Stimulated activated CD4-positive, alpha-beta T cell treated with anti-CD3 and anti-CD28 coated beads, Interleukin-12 subunit alpha, Interleukin-12 subunit beta, amount 100 ng/mL, for 24 hours (primary cell): ENCODE measurements at regions not wholly inside any gene's neighbourhood (a gene's known extent, or its start where the extent isn't known, plus 50 kb on each side); places are given as distances from the start of the nearest gene placed in this dataset.

Experiments
- DNase-seq, 2 experiments: peaks; one replicate each; pipeline ENCODE4 v3.0.0-alpha.2; 2020; ENCODE audit warnings: low read depth in 2 of 2

DNA sequence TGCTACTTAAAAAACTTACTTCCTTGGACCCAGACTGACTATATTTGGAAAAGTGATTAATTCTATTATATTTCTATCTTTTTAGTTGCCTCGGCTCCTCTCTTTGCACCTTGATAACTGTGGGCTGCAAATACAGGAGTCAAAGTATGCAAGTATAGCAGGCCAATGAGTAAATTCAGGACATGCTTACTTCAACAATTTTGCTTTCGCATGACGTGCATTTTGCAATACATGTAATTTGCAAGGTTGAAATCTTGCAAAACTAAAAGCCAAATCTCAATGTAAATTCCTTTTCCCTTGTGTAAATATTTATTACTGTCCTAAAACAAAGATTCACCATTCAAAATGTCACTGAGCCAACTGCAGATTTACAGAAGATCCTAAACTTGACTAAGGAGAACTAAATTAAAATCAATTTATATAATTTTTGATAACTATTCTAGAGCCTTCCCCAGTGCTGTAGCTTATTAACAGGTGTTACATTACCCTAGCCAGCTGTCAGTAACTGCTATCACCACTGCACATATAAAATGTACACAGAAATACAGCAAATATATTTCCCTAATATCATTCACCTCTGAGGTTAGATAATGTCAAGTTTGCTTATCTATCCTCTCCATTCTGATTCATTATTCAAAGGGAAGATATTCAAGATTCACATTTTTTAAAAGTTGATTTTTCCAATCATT lies 1069.5 kb downstream of the TRHDE start:
- DNase-seq, result no peak

GRCh38 chr12:73342733-73343132 lies 1070.6 kb downstream of the TRHDE start:
- no peak for DNase-seq

GRCh38 chr12:73352826-73353225 lies 1080.7 kb downstream of the TRHDE start:
- DNase-seq, result no peak

DNA sequence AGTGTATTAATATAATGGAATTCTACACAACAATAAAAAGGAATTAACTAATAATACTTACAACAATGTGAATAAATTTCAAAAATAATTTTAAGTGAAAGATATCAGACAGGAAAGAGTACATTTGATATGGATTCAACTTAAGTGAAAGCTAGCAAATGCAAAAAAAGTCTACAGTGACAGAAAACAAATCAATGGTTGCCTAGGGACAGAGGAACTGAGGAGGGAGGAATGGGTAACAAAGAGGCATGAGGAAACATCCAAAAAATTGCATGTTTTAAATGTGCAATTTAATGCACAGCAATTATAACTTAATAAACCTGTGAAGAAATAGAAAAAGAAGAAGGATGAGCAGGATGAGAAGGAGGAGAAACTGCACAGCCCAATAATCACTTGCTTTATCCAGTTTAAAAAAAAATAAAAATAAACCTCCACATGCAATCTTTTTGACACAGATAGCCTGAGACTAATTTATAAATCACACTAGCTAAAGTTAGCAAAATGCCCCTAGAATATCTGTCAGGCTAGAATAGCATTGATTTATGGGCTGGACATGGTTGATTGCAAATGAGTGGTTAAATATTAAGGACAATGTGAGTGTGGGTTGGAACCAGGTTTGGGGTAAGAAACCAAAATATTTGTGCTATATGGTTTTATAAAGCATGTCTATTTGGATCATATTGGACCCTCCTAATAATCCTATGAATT lies 1089.1 kb downstream of the TRHDE start:
- DNase-seq, result no peak

GRCh38 chr12:73361864-73362230 lies 1089.7 kb downstream of the TRHDE start:
- no peak for DNase-seq

- DNase-seq, result no peak
These were observed 1090.5 kb downstream of the TRHDE start for GRCh38 chr12:73362666-73363065.

GRCh38 chr12:73372856-73373255 lies 1100.7 kb downstream of the TRHDE start:
- DNase-seq, result no peak

- DNase-seq, result no peak
These were observed 1102.2 kb downstream of the TRHDE start for GRCh38 chr12:73374360-73374759.

- no peak for DNase-seq
These were observed 1111.5 kb downstream of the TRHDE start for GRCh38 chr12:73383584-73384222.

- no peak for DNase-seq
These were observed 1112.4 kb downstream of the TRHDE start for GRCh38 chr12:73384592-73384991.

GRCh38 chr12:73390261-73390660 lies 1118.1 kb downstream of the TRHDE start:
- DNase-seq, result no peak

GRCh38 chr12:73413051-73413450 lies 1124.6 kb upstream of the ATXN7L3B start:
- no peak for DNase-seq

DNA sequence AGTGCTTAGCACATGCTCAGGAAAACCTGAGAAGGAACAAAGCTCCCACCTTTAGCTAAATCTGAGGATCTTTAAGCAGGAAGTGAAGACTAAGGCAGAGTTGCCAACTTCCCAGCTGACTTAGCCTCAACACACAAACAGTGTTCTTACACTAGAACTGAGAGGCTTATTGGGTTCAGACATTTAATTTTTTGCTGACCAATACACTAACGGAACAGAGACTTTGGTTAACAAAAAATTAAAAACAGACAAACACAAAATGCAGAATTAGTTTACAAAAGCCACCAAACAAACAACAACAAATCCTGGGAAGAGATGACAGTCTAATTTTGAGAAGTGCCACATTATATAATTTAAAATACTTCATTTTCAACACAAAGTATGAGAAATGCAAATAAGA lies 1123.7 kb upstream of the ATXN7L3B start:
- DNase-seq, result no peak

DNA sequence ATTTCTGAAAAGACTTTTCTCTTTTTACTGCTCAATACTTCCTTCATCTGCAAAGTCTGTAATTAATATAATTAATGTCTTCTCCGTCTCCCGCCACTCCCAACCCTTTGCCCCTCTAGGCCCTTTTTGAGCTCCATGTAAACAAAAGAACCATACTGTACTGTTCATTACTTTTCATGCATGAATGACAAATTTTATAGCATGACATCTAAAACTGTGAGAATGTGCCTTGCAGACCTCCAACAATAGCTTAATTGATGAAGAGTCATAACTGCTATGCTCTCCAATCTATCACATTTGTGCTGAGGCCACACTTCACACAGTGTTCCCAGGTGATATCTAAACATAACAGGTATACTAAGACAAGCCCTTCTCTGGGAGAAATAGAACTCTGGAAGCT lies 1122.7 kb upstream of the ATXN7L3B start:
- no peak for DNase-seq

DNA sequence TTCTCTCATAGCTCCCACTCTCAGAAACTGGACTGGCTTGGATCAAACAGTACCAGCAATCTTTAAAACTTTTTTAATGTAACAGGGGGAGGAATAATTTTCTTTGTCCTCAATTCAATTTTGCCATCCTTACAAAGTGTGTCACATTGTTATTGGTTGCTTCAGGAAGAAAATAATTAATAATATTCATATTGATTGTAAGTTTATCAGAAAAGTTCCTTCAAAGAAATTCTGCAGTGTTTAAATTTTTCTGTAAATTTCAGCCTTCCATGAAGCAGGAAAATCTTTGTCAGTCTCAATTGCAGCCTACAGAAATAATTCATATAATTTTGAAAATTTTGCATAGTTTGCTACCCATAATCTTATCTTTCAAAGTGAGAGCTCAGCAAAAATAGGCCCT lies 1119.1 kb upstream of the ATXN7L3B start:
- DNase-seq, result no peak

DNA sequence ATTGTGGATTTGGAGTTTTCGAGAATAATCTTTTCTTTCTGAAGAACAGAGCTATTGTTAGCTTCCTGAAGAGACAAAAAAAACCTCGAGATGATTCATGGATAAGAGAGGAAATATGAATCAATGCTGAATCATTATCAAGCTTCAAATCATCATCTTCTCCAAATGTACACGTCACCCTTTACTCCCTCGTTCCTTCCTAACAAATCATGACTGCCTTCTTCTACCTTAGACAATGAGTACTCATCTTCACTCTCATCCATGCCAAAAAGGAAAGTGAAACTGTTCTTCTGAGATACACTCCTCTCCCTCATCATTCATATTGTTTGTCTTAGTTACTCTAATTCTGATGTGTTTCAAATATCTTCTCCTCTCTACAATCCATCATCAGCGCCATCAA lies 1115.8 kb upstream of the ATXN7L3B start:
- no peak for DNase-seq

DNA sequence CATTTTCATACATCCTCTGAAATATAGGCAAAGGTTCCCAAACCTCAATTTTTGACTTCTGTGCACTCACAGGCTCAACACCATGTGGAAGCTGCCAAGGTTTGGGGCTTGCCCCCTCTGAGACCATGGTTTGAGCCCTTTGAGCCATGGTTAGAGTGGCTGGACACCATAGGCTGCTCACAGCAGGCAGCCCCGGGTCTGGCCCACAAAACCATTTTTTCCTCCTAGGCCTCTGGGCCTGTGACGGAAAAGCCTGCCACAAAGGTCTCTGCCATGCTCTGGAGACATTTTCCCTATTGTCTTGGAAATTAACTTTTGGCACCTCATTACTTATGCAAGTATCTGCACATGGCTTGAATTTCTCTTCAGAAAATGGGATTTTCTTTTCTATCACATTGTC lies 1113.2 kb upstream of the ATXN7L3B start:
- no peak for DNase-seq

GRCh38 chr12:73445658-73446324 lies 1091.8 kb upstream of the ATXN7L3B start:
- no peak for DNase-seq

GRCh38 chr12:73452672-73453469 lies 1084.8 kb upstream of the ATXN7L3B start:
- DNase-seq, result no peak

- no peak for DNase-seq
These were observed 1077.4 kb upstream of the ATXN7L3B start for GRCh38 chr12:73460212-73460611.

DNA sequence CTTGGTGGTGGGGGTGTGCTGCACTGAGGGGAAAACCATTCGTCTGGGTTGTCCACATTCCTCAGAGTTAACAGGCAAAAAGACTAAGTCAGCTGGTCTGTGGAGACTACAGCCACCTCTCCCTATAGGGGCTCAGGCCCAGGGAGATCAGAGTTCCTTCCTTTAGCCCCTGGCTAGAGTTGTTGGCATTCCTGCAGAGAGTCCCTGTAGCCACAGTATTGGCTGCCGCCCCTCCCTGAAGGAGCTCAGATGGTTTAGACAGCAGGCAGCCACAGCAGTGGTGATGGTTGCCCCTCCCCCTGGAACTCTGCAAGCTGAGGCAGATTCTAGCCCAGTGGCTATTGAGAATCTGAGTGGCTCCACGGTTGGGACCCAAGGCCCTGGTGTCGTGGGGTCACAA lies 1072.5 kb upstream of the ATXN7L3B start:
- no peak for DNase-seq

GRCh38 chr12:73486256-73486655 lies 1051.4 kb upstream of the ATXN7L3B start:
- no peak for DNase-seq
